ENCODE measurements at regions not wholly inside any gene's neighbourhood (a gene's known extent, or its start where the extent isn't known, plus 50 kb on each side); places are given as distances from the start of the nearest gene placed in this dataset.

DNA sequence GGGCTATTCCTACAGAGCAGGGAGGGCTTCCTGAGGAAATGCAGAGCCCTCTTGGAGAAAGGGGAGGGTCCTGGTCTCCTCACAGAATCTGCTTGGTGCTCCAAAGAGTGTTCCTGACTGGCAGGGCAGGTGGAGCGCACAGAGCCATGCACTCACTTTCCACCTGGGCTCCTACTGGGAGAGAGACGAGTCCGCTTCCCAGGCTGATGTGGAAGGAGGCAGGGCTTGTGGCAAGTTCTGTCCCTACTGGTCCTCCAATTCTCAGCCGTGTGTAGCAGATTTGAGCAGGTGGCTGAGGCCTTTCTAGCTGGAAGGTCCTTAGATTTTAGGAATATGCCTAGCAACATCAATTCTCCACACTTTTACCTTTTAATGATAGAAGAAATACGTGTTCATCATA, 111.5 kb upstream of the MKI67 start:
- no peak for TF ChIP-seq EZH2 (IDR thresholded peaks at IDR 0.05; ENCODE audit: borderline replicate concordance, low read length)
- TF ChIP-seq, protein P1, sequence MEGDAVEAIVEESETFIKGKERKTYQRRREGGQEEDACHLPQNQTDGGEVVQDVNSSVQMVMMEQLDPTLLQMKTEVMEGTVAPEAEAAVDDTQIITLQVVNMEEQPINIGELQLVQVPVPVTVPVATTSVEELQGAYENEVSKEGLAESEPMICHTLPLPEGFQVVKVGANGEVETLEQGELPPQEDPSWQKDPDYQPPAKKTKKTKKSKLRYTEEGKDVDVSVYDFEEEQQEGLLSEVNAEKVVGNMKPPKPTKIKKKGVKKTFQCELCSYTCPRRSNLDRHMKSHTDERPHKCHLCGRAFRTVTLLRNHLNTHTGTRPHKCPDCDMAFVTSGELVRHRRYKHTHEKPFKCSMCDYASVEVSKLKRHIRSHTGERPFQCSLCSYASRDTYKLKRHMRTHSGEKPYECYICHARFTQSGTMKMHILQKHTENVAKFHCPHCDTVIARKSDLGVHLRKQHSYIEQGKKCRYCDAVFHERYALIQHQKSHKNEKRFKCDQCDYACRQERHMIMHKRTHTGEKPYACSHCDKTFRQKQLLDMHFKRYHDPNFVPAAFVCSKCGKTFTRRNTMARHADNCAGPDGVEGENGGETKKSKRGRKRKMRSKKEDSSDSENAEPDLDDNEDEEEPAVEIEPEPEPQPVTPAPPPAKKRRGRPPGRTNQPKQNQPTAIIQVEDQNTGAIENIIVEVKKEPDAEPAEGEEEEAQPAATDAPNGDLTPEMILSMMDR (IDR thresholded peaks at IDR 0.05; ENCODE audit: low read length) = no peak
